ENCODE measurements at regions not wholly inside any gene's neighbourhood (a gene's known extent, or its start where the extent isn't known, plus 50 kb on each side); places are given as distances from the start of the nearest gene placed in this dataset.

GRCh38 chr5:122586351-122586750, 188.5 kb upstream of the SNX2 start:
- TF ChIP-seq CTCF (optimal IDR thresholded peaks at IDR 0.05 in 1 of 3, IDR thresholded peaks at IDR 0.05 in 1 of 3, conservative IDR thresholded peaks at IDR 0.05 in 1 of 3; ENCODE audit: extremely low read depth in 1 of 3, insufficient read depth in 2 of 3, low read length in 3 of 3) (no peak), EZH2 (IDR thresholded peaks at IDR 0.05; ENCODE audit: low read length) (no peak)
